ENCODE measurements at regions not wholly inside any gene's neighbourhood (a gene's known extent, or its start where the extent isn't known, plus 50 kb on each side); places are given as distances from the start of the nearest gene placed in this dataset.

DNA sequence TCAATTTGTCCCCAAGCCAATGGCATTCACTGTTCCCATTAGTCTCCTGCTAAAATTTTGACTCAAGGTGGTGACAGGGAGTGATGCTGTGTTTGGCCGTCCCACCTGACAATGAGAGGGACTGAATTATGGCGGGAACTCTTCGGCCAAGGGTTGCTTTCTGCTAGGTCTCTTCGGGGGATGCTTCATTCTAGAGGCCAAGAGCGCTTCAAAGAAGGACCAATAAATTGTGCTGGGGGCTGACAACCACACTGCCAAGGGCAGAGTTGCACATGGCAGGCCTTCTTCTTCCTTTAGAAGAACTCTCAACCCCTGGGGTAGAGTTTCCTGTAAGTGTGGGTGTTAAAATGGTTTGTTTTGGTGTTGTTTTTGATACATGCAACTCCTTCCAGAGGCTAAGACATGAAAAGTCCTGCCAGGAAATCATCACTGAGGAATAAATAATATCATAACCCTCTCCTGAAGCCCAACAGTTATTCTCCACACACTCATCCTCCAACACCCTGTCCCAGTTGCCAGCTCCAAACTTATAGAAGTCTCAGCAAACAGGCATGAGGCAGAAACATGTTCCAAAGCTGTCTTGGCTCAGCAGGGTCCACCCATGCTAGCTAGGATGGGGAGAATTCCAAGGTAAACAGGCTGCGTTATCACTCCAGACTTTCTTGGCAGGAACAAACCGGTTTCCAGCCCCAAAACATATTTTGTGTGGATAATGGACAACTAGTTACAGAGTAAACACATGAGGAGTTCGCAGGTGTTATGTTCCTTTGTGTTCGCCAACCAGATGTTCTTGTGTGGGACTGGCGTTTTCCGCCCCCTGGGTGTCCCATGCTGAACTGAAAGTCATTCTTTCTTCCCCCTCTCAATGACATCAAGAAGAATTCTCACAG lies 396.7 kb upstream of the RGMA start:
- no peak for TF ChIP-seq EZH2phosphoT487 (IDR thresholded peaks at IDR 0.05; ENCODE audit: borderline replicate concordance)
- TF ChIP-seq SIN3A (IDR thresholded peaks at IDR 0.05; ENCODE audit: low read depth) = no peak
- TF ChIP-seq, protein P1, sequence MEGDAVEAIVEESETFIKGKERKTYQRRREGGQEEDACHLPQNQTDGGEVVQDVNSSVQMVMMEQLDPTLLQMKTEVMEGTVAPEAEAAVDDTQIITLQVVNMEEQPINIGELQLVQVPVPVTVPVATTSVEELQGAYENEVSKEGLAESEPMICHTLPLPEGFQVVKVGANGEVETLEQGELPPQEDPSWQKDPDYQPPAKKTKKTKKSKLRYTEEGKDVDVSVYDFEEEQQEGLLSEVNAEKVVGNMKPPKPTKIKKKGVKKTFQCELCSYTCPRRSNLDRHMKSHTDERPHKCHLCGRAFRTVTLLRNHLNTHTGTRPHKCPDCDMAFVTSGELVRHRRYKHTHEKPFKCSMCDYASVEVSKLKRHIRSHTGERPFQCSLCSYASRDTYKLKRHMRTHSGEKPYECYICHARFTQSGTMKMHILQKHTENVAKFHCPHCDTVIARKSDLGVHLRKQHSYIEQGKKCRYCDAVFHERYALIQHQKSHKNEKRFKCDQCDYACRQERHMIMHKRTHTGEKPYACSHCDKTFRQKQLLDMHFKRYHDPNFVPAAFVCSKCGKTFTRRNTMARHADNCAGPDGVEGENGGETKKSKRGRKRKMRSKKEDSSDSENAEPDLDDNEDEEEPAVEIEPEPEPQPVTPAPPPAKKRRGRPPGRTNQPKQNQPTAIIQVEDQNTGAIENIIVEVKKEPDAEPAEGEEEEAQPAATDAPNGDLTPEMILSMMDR (IDR thresholded peaks at IDR 0.05 in 2 of 3, conservative IDR thresholded peaks at IDR 0.05 in 1 of 3; ENCODE audit: borderline replicate concordance in 1 of 3, insufficient read depth in 1 of 3, low read depth in 2 of 3, low read length in 2 of 3) = no peak
- TF ChIP-seq CEBPB (IDR thresholded peaks at IDR 0.05; ENCODE audit: low read depth) = no peak
- TF ChIP-seq JUND (IDR thresholded peaks at IDR 0.05) = no peak
- no peak for TF ChIP-seq POLR2A (IDR thresholded peaks at IDR 0.05; ENCODE audit: borderline replicate concordance, extremely low read depth, insufficient read depth, insufficient read length)
- no peak for TF ChIP-seq ELF1 (IDR thresholded peaks at IDR 0.05; ENCODE audit: borderline replicate concordance, low read depth)
- TF ChIP-seq, protein P2, sequence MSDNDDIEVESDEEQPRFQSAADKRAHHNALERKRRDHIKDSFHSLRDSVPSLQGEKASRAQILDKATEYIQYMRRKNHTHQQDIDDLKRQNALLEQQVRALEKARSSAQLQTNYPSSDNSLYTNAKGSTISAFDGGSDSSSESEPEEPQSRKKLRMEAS (IDR thresholded peaks at IDR 0.05) = no peak
- TF ChIP-seq EZH2 (IDR thresholded peaks at IDR 0.05) = no peak
- no peak for TF ChIP-seq YY1 (IDR thresholded peaks at IDR 0.05; ENCODE audit: extremely low read depth, insufficient replicate concordance, low read depth, low read length)
- no peak for TF ChIP-seq SP1 (IDR thresholded peaks at IDR 0.05; ENCODE audit: low read depth)
